ENCODE measurements at regions not wholly inside any gene's neighbourhood (a gene's known extent, or its start where the extent isn't known, plus 50 kb on each side); places are given as distances from the start of the nearest gene placed in this dataset.
A peak's percentile ranks its signal among the peaks of the same experiment; 100 is the strongest.
"Not testable (repeated sequence)": the region's sequence is repeated elsewhere in the genome, so short reads cannot be mapped to it uniquely, and the experiment has no call there.

DNA sequence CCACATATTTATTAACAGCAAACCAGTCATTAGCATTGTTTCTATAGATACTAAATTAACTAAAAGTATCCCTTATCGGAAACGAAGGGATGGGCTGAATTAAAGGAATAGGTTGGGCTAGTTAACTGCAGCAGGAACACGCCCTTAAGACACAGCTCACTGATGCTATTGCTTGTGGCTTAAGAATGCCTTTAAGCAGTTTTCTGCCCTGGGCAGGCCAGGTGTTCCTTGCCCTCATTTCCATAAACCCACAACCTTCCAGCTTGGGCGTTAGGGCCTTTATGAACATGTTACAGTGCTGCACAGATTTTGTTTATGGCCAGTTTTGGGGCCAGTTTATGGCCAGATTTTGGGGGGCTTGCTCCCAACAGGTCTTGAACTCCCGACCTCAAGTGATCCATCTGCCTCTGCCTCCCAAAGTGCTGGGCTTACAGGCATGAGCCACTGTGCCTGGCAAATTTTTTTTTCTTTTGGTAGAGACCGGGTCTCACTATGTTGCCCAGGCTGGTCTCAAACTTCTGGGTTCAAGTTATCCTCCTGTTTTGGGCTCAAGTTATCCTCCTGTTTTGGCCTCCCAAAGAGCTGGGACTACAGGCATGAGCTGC is 90.1 kb upstream of the GRIN2A start:
- DNase-seq (ENCODE audit: low spot score), result not testable (repeated sequence)

DNA sequence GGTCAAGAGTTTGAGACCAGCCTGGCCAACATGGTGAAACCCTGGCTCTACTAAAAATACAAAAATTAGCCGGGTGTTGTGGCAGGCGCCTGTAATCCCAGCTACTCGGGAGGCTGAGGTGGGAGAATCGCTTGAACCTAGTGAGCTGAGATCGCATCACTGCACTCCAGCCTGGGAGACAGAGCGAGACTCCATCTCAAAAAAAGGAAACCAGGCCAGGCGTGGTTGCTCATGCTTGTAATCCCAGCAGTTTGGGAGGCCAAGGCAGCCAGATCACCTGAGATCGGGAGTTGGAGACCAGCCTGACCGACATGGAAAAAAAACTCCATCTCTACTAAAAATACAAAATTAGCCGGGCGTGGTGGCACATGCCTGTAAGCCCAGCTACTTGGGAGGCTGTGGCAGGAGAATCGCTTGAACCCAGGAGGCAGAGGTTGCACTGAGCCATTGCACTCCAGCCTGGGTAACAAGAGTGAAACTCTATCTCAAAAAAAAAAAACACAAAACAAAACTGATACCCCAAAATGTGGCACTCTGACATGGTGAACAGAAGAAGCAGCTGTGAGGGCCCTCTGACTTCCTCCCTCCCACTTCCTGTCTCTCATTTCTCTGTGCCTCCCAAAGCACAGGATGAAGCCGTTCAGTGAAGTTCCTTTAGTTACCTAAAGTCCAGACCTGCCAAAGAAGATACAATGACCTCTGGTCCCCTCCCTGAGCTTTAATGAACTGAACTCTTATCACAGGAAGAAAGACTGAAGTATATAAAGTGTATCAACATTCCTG is 93.2 kb upstream of the GRIN2A start:
- DNase-seq (ENCODE audit: low spot score), result peak; percentile 46

DNA sequence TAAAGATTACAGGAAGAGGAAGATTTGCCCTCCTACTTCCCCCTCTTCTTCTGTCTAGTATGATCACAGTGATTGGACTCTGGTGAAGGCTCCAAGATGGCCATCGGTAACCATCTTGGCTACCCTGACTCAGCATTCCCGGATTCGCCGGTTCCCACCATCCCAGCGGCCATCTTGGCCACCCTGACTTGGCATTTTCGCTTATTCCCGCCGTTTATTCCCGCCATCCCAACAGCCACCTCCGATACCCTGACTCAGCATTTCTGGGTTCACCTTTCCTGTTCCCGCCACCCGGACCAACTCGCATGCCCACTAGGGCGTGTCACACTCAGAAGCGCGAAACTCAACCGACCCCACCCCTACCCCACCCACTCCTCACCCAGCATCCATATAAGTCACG is 95.4 kb upstream of the GRIN2A start:
- DNase-seq (ENCODE audit: low spot score), result no peak

DNA sequence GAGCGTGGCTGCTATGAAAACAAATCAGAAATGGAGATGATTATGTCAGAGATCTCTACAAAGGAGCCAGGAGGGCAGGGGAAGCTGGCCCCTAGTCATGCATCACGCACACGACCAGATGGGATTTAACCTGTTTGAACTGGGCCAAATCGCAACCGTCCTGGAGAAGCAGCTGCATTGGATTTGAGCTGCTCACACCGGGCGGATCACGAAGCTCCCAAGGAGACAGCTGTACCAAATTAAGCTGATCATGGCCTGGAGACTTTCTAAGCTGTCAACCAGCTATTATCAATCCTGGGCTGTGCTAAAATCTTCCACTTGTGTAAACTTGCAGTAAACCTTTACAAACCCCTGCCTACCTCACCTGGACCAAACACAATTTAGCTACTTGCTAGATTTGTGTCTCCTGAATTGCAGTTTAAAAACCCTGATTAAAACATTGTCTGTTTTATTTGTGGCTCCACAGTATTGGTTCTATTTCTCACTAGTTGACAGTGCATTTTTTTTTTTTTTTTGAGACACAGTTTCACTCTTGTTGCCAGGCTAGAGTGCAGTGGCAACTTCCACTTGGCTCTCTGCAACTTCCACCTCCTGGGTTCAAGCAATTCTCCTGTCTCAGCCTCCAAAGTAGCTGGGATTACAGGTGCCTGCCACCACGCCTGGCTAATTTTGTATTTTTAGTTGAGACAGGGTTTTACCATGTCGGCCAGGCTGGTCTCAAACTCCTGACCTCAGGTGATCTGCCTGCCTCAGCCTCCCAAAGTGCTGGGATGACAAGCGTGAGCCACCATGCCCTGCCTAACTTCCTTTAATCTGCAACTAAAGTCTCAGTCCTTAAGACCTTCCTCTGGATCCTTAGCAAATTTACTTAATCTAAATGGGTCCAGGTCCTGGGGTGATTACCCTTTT is 98.3 kb upstream of the GRIN2A start:
- no peak for DNase-seq (ENCODE audit: low spot score)

DNA sequence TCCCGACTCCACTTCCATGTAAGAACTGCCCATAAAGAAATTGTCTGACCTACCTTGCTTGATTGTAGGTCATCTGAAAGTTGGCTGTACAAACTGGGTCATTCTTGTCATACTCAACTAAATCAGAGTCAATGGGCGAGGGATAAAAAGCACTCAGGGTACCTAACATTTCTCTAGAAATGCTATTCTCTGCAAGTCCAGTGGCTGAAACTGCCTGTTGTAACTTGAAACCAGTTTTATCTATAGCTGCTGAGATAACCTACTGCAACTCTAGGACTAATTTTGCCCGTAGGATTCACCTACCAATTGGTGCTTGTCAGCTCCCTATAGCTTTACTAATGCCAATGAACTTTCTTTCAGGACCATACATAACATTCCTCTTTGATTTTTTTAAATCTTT is 100.1 kb upstream of the GRIN2A start:
- no peak for DNase-seq (ENCODE audit: low spot score)

DNA sequence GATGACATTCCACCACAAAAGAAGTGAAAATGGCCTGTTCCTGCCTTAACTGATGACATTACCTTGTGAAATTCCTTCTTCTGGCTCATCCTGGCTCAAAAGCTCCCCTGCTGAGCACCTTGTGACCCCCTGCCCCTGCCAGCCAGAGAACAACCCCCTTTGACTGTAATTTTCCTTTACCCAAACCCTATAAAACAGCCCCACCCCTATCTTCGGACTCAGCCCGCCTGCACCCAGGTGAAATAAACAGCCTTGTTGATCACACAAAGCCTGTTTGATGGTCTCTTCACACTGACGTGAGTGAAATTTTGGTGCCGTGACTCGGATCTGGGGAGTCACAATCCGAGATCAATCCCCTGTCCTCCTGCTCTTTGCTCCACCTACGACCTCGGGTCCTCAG is 101.0 kb upstream of the GRIN2A start:
- not testable (repeated sequence) for DNase-seq (ENCODE audit: low spot score)

DNA sequence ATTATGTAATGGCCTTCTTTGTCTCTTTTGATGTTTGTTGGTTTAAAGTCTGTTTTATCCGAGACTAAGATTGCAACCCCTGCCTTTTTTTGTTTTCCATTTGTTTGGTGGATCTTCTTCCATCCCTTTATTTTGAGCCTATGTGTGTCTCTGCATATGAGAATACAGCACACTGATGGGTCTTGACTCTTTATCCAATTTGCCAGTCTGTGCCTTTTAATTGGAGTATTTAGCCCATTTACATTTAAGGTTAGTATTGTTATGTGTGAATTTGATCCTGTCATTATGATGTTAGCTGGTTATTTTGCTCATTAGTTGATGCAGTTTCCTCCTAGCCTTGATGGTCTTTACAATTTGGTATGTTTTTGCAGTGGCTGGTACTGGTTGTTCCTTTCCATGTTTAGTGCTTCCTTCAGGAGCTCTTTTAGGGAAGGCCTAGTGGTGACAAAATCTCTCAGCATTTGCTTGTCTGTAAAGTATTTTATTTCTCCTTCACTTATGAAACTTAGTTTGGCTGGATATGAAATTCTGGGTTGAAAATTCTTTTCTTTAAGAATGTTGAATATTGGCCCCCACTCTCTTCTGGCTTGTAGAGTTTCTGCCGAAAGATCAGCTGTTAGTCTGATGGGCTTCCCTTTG is 95.3 kb upstream of the ATF7IP2 start:
- not testable (repeated sequence) for DNase-seq (ENCODE audit: low spot score)

DNA sequence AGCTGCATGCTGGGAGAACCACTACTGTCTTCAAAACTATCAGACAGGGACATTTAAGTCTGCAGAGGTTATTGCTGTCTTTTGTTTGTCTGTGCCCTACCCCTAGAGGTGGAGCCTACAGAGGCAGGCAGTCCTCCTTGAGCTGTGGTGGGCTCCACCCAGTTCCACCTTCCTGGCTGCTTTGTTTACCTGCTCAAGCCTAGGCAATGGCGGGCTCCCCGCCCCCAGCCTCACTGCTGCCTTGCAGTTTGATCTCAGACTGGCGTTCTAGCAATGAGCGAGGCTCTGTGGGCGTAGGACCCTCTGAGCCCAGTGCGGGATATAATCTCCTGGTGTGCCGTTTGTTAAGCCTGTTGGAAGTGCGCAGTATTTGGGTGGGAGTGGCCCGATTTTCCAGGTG is 93.7 kb upstream of the ATF7IP2 start:
- not testable (repeated sequence) for DNase-seq (ENCODE audit: low spot score)

DNA sequence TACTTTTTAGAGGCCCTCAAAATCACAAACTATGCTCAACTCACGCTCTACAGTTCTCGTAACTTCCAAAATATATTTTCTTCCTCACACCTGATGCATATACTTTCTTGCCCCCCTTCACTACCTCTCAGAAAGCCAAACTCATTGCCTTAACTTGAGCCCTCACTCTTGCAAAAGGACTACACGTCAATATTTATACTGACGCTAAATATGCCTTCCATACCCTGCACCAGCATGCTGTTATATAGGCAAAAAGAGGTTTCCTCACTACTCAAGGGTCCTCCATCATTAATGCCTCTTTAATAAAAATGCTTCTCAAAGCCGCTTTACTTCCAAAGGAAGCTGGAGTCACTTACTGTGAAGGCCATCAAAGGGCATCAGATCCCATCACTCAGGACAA is 92.9 kb upstream of the ATF7IP2 start:
- not testable (repeated sequence) for DNase-seq (ENCODE audit: low spot score)

DNA sequence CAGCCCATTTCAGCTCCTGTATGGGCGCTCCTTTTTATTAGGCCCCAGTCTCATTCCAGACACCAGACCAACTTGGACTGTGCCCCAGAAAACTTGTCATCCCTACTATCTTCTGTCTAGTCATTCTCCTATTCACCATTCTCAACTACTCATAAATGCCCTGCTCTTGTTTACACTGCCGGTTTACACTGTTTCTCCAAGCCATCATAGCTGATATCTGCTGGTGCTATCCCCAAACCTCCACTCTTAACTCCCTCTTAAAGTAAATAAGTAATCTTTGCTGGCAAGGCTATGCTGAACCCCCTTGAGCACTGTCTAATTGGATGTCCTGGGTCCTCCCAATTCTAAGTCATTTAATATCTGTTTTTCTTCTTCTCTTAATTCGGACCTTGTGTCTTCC is 91.7 kb upstream of the ATF7IP2 start:
- DNase-seq (ENCODE audit: low spot score), result not testable (repeated sequence)

DNA sequence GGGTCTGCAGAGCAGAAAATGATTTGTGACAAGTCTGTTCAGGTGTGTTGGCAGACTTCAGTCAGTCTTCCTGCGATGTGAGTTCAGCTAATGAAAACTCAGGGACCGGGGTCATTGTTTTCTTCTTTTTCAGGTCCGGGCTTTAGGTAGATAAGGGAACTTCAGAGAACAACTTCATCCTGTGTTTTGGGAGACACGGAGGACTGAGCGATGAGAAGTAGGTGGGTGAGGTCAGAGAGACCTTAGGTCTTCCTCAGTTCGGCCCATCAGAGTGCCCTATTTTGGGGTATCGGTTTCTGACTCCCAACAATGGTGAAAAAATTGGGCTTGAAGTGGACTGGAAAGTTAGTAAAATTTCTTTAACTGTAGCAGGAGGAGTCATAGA is 88.9 kb upstream of the ATF7IP2 start:
- no peak for DNase-seq (ENCODE audit: low spot score)

DNA sequence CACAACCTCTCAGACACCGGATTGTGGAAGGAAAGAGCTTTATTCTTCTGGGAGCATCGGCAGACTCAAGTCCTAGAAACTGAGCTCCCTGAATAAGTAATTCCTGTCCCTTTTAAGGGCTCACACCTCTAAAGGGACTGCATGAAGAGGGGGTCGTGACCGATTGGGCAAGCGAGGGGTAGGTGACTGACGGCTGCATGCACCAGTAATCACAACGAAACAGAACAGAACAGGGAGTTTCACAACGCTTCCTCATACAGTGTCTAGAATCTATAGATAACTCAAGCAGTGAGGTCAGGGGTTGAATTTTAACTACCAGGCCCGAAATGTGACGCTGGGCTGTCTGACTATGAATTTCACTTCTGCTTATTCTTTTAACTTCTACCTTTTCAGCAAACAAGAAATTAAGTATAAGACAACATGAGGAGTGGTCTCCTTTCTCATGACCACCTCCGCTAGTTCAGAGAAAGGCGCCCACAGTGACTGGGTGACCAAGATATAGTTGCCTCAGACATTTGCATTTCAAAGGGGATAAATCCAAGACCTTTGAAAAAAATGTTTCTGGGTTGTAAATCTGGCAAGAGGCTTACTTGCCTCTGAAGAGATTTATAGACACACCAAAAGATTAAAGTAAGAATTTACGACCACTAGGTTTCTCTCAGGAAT is 88.4 kb upstream of the ATF7IP2 start:
- DNase-seq (ENCODE audit: low spot score), result no peak

DNA sequence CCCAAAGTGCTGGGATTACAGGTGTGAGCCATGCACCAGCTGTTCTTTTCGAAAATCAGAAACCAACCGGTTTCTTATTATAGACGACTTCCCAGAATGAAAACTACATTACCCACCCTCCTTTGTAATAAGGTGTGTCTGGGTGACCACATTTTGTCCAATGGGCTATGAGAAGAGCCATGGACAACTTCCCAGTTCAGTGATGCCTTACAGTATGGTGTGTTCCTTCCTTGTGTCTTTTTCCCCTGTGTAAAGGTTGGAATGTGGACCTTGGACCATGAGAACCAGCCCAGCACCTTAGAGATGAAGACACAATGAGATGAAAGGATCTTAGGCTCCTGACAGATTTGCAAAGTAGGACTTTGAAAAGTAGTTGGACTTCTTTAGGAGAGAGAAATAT is 85.0 kb upstream of the ATF7IP2 start:
- DNase-seq (ENCODE audit: low spot score), result no peak

DNA sequence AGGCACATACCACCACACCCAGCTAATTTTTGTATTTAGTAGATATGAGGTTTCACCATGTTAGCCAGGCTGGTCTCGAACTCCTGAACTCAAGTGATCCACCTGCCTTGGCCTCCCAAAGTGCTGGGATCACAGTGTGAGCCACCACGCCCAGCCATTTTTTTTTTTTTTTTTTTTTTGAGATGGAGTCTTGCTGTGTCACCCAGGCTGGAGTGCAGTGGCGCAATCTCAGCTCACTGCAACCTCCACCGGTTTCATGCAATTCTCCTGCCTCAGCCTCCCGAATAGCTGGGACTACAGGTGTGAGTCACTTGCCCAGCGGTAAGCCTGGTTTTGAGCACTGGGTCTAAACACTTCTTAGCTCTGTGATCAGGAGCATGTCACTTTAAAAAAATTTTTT is 84.3 kb upstream of the ATF7IP2 start:
- not testable (repeated sequence) for DNase-seq (ENCODE audit: low spot score)

DNA sequence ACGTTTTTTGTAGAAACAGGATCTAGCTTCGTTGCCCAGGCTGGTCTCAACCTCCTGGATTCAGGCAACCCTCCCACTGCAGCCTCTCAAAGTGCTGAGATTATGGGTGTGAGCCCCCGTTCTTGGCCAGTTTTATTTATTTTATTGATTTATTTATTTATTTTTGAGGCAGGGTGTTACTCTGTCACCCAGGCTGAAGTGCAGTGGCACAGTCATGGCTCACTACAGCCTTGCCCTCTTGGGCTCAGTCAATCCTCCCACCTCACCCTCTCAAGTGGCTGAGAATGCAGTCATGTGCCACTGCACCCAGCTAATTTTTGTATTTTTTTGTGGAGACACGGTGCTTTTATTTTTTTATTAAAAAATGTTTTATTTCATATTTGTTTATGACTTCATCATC is 79.9 kb upstream of the ATF7IP2 start:
- DNase-seq (ENCODE audit: low spot score), result no peak

DNA sequence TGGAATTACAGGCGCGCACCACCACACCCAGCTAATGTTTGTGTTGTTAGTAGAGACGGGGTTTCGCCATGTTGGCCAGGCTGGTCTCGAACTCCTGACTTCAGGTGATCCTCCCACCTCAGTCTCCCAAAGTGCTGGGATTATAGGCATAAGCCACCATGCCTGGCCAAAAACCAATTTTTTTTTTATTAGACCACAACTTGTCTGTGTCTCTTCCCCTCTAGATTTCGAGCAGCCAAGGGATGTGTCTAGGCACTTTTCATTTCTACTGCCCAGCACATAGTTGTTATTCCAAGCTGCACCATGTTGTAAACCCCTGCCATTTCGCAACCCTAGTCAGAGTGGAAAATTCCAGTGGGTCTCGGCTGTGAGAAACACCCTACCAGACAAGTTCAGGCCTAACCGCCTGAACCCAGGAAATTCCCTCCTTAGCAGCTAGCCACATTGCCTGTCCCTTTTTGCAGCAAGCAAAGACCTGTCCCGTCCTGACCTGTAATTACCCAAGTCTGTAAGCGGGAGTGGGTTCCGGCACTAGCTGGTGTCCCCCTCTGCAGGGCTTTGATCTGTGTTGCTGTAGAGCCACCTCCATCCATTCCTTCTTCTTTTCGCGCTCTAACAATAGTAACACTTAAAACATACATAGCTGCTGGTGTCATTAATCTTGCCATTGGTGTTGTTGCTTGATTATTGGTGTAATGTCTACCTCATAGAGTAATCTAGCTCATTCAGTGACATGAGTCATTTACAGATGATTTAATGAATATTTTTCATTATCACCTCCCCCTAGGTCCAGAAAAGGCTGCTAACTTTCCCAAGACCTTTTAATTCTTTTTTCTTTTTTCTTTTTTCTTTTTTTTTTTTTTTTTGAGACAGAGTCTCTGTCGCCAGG is 77.3 kb upstream of the ATF7IP2 start:
- DNase-seq (ENCODE audit: low spot score), result no peak

DNA sequence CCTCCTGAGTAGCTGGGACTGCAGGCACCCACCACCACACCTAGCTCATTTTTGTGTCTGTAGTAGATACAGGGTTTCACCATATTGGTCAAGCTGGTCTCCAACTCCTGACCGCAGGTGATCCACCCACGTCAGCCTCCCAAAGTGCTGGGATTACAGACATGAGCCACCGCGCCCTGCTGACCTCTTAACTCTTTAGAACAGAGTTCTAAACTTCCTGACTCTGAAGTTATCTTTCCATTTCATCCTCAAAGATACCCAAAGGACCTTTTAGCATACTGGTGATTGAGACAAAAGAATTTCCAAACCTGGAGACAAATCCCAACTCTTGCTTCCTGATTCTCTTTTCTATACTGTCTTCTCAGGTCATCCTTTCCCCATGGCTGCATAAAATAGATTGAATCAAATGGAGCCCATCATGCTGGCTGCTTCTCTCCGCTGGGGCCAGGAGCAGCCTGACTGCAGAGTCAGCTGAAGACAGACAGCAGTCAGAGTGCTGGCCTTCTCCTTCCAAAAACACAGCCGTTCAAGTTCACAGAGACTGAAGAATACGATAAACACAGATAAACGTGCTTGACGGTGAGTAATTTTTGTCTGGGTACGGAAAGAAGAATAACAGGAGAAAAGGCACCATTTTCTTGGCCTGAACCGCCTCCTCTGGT is 76.5 kb upstream of the ATF7IP2 start:
- DNase-seq (ENCODE audit: low spot score), result no peak

DNA sequence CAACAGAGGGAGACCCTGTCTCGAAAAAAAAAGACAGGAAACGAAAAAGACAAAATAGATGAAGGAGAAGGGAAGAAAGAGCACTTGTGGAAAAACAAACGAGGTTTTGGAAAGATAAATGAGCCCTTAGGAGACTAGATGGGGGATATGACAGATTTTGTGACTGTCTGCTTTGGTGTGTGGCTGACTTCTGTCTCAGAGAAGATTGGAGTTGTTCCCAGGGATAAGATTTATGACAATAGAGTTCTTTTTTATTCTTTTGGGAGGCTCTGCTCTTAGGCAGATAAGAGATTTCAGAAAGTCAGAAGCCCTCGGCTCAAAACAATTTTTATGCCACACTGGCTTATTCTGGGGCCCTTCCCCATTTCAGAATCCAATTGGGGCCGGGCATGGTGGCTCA is 73.9 kb upstream of the ATF7IP2 start:
- DNase-seq (ENCODE audit: low spot score), result no peak

DNA sequence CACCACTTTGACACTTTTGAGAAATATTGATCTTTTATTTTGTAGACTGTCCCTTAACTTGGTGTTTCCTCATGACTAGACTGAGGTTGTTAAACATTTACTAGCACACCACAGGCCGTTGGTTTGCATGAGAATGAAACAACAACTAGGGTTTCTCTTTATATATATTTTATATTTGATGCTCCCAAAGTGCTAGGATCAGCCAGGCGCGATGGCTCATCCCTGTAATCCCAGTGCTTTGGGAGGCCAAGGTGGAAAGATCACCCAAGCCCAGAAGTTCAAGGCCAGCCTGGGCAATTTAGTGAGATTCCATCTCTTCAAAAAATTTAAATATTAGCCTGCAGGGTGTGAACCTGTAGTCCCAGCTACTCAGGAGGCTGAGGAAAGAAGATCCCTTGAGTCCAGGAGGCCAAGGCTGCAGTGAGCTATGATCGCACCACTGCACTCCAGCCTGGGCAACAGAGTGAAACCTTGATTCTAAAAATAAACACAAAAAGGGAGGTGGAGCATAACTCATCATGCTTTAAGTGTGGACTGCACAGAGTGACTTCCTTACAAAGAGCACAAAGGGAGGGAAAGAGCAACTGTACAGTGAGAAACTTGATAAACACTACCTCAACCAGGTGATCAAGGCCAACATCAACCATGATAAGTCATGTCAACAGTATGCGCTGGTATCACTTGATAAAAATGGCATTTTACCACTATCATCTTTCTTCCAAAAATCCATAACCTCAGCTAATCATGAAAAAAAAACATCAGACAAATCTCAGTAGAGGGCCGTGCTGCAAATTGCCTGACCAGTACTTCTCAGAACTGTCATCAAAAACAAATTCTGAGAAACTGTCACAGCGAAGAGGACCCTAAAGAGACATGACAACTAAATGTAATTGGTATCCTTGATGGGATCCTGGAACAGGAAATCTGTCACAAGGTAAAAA is 72.8 kb upstream of the ATF7IP2 start:
- DNase-seq (ENCODE audit: low spot score), result no peak

Measured in activated CD4-positive, alpha-beta T cell treated with anti-CD3 and anti-CD28 coated beads, Interleukin-2, Interleukin-4, amounts not matched to agents 100 ng/mL and 50 ng/mL, durations not matched to agents 16 hours and 8 hours (primary cell).